ENCODE measurements at regions not wholly inside any gene's neighbourhood (a gene's known extent, or its start where the extent isn't known, plus 50 kb on each side); places are given as distances from the start of the nearest gene placed in this dataset.

GRCh38 chr5:125708583-125708982 is 714.6 kb upstream of the GRAMD2B start:
- CTCF ChIA-PET = no interaction called here
- TF ChIP-seq, protein P1, sequence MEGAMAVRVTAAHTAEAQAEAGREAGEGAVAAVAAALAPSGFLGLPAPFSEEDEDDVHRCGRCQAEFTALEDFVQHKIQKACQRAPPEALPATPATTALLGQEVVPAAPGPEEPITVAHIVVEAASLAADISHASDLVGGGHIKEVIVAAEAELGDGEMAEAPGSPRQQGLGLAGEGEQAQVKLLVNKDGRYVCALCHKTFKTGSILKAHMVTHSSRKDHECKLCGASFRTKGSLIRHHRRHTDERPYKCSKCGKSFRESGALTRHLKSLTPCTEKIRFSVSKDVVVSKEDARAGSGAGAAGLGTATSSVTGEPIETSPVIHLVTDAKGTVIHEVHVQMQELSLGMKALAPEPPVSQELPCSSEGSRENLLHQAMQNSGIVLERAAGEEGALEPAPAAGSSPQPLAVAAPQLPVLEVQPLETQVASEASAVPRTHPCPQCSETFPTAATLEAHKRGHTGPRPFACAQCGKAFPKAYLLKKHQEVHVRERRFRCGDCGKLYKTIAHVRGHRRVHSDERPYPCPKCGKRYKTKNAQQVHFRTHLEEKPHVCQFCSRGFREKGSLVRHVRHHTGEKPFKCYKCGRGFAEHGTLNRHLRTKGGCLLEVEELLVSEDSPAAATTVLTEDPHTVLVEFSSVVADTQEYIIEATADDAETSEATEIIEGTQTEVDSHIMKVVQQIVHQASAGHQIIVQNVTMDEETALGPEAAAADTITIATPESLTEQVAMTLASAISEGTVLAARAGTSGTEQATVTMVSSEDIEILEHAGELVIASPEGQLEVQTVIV (IDR thresholded peaks at IDR 0.05; ENCODE audit: borderline replicate concordance, partially characterized antibody) = no peak
- no peak for TF ChIP-seq EED (IDR thresholded peaks at IDR 0.05; ENCODE audit: low read depth)
- TF ChIP-seq RFX5 (IDR thresholded peaks at IDR 0.05; ENCODE audit: low read depth, low read length) = no peak
- TF ChIP-seq, protein P2, sequence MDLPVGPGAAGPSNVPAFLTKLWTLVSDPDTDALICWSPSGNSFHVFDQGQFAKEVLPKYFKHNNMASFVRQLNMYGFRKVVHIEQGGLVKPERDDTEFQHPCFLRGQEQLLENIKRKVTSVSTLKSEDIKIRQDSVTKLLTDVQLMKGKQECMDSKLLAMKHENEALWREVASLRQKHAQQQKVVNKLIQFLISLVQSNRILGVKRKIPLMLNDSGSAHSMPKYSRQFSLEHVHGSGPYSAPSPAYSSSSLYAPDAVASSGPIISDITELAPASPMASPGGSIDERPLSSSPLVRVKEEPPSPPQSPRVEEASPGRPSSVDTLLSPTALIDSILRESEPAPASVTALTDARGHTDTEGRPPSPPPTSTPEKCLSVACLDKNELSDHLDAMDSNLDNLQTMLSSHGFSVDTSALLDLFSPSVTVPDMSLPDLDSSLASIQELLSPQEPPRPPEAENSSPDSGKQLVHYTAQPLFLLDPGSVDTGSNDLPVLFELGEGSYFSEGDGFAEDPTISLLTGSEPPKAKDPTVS (IDR thresholded peaks at IDR 0.05; ENCODE audit: low read depth, low read length) = no peak
- TF ChIP-seq BRCA1 (IDR thresholded peaks at IDR 0.05; ENCODE audit: low read depth, low read length) = no peak
- TF ChIP-seq KAT2A (conservative IDR thresholded peaks at IDR 0.05; ENCODE audit: control insufficient read depth, low read depth, low read length) = no peak
- TF ChIP-seq MTA3 (IDR thresholded peaks at IDR 0.05; ENCODE audit: borderline replicate concordance, low read length) = no peak
- no peak for TF ChIP-seq CBX3 (IDR thresholded peaks at IDR 0.05; ENCODE audit: borderline replicate concordance, low read depth)
- no peak for TF ChIP-seq NRF1 (conservative IDR thresholded peaks at IDR 0.05; ENCODE audit: low read depth, low read length)
- TF ChIP-seq ZSCAN29 (IDR thresholded peaks at IDR 0.05) = no peak
- TF ChIP-seq CREB1 (IDR thresholded peaks at IDR 0.05; ENCODE audit: low read depth) = no peak
- TF ChIP-seq, protein P3, sequence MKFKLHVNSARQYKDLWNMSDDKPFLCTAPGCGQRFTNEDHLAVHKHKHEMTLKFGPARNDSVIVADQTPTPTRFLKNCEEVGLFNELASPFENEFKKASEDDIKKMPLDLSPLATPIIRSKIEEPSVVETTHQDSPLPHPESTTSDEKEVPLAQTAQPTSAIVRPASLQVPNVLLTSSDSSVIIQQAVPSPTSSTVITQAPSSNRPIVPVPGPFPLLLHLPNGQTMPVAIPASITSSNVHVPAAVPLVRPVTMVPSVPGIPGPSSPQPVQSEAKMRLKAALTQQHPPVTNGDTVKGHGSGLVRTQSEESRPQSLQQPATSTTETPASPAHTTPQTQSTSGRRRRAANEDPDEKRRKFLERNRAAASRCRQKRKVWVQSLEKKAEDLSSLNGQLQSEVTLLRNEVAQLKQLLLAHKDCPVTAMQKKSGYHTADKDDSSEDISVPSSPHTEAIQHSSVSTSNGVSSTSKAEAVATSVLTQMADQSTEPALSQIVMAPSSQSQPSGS (IDR thresholded peaks at IDR 0.05; ENCODE audit: low read length) = no peak
- TF ChIP-seq, protein P4, sequence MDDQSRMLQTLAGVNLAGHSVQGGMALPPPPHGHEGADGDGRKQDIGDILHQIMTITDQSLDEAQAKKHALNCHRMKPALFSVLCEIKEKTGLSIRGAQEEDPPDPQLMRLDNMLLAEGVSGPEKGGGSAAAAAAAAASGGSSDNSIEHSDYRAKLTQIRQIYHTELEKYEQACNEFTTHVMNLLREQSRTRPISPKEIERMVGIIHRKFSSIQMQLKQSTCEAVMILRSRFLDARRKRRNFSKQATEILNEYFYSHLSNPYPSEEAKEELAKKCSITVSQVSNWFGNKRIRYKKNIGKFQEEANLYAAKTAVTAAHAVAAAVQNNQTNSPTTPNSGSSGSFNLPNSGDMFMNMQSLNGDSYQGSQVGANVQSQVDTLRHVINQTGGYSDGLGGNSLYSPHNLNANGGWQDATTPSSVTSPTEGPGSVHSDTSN (IDR thresholded peaks at IDR 0.05; ENCODE audit: insufficient replicate concordance, low read depth, low read length) = no peak
- TF ChIP-seq KDM1A (IDR thresholded peaks at IDR 0.05; ENCODE audit: borderline replicate concordance) = no peak
- TF ChIP-seq DPF2 (IDR thresholded peaks at IDR 0.05) = no peak
- no peak for TF ChIP-seq ZNF622 (IDR thresholded peaks at IDR 0.05)
- H3K79me2 ChIP-seq (ENCODE audit: control insufficient read depth, insufficient read depth, low read length) = no peaks in the 10 kb centered on the region
- FAIRE-seq (no peak), ATAC-seq (no peak), DNase-seq (ENCODE audit: low read depth, low spot score) (no peak)
- WGBS (ENCODE audit: insufficient coverage, insufficient replicate concordance, low lambda C conversion rate, missing lambda C conversion rate) = 48% methylated on average over 2 of the region's 2 CpGs
- H3K36me3 ChIP-seq (ENCODE audit: control insufficient read depth in 2 of 2, insufficient read depth in 2 of 2, low read length in 1 of 2) = no peaks in the 10 kb centered on the region
- intact Hi-C loops (cut with micrococcal nuclease; ENCODE audit: unreplicated experiment) (no loop called here), in situ Hi-C loops (cut with MboI) (no loop called here)
- H3K27ac ChIP-seq (ENCODE audit: control insufficient read depth, insufficient read depth) = no peak overlapping the region
- H3K9ac ChIP-seq (ENCODE audit: control insufficient read depth, insufficient read depth, low read length) = no peak overlapping the region
- RAD21 ChIA-PET (ENCODE audit: unreplicated experiment) = no interaction called here
- H3K4me2 ChIP-seq (ENCODE audit: control insufficient read depth, insufficient read depth) = no peak overlapping the region
- H4K20me1 ChIP-seq (ENCODE audit: control insufficient read depth, insufficient read depth) = no peaks in the 10 kb centered on the region
- no TSS peak for BruUV-seq (replicated peaks)
- no peaks in the 10 kb centered on the region for H3K4me1 ChIP-seq (ENCODE audit: control insufficient read depth, insufficient read depth, low read length)
- POLR2A ChIA-PET = no interaction called here
- SMC1A ChIA-PET (ENCODE audit: uncharacterized antibody, unreplicated experiment) = no interaction called here
- H3K27me3 ChIP-seq (replicated peaks in 1 of 2; ENCODE audit: control insufficient read depth in 2 of 2, insufficient read depth in 2 of 2, low read length in 1 of 2) = no peaks in the 10 kb centered on the region
- H3K4me3 ChIP-seq = no peak overlapping the region
- H3K9me3 ChIP-seq (replicated peaks; ENCODE audit: control insufficient read depth, insufficient read depth, low read length) = no peaks in the 10 kb centered on the region
- H2AFZ ChIP-seq (ENCODE audit: control insufficient read depth, low read depth, low read length) = no peak overlapping the region

All from GM12878 (cell line).